ENCODE measurements at regions not wholly inside any gene's neighbourhood (a gene's known extent, or its start where the extent isn't known, plus 50 kb on each side); places are given as distances from the start of the nearest gene placed in this dataset.

DNA sequence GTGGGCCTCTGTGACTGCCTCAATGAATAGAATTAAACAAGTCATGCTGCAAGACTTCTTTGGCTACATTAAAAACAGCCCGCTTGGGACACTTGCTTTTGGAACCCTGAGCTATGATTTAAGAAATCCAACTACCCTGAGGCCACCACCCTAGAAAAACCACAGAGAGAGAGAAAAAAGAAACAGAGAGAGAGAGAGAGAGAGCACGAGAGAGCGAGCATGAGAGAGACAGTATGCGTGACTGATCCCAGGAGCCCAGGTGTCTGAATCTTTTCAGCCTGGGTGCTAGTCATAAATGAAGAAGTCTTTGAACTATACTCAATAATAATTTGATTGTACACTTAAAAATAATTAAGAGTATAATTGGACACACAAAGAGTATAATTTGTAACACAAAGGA lies 123.1 kb upstream of the FREM1 start:
- TF ChIP-seq, protein P1, sequence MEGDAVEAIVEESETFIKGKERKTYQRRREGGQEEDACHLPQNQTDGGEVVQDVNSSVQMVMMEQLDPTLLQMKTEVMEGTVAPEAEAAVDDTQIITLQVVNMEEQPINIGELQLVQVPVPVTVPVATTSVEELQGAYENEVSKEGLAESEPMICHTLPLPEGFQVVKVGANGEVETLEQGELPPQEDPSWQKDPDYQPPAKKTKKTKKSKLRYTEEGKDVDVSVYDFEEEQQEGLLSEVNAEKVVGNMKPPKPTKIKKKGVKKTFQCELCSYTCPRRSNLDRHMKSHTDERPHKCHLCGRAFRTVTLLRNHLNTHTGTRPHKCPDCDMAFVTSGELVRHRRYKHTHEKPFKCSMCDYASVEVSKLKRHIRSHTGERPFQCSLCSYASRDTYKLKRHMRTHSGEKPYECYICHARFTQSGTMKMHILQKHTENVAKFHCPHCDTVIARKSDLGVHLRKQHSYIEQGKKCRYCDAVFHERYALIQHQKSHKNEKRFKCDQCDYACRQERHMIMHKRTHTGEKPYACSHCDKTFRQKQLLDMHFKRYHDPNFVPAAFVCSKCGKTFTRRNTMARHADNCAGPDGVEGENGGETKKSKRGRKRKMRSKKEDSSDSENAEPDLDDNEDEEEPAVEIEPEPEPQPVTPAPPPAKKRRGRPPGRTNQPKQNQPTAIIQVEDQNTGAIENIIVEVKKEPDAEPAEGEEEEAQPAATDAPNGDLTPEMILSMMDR (conservative IDR thresholded peaks at IDR 0.05 in 1 of 2, IDR thresholded peaks at IDR 0.05 in 1 of 2; ENCODE audit: extremely low read depth in 1 of 2, insufficient read depth in 1 of 2, low read depth in 1 of 2, low read length in 2 of 2): no peak
- TF ChIP-seq EZH2 (IDR thresholded peaks at IDR 0.05; ENCODE audit: borderline replicate concordance, low read length): no peak
